Activated naive CD8-positive, alpha-beta T cell treated with anti-CD3 and anti-CD28 coated beads, Interleukin-2, amount 10 ng/mL, durations not matched to agents 7 days and 5 days (primary cell): ENCODE measurements at regions not wholly inside any gene's neighbourhood (a gene's known extent, or its start where the extent isn't known, plus 50 kb on each side); places are given as distances from the start of the nearest gene placed in this dataset.

Experiments used
- ATAC-seq: fragments of 150-1000 bp; cut with Tn5 transposase; one replicate; pipeline ENCODE4 v1.10.0; 2021; ENCODE audit warnings: low read depth, moderate library complexity
- POLR2A ChIA-PET: fragments of 350-600 bp; sonication (Branson Sonifier 250); formaldehyde crosslinking; loops from one replicate; lab custom pipeline; 2021; ENCODE audit warnings: antibody characterized with exemption; lab: Charles Lee
- DNase-seq: peaks from one replicate; pipeline ENCODE4 v3.0.0; 2021
- H3K27ac Mint-ChIP-seq: one replicate; pipeline ENCODE4 v1.8.0; 2022; ENCODE audit warnings: mild to moderate bottlenecking, mixed read lengths
- H3K27me3 Mint-ChIP-seq: one replicate; pipeline ENCODE4 v1.8.0; 2022; ENCODE audit warnings: mild to moderate bottlenecking, moderate library complexity, mixed read lengths
- H3K36me3 Mint-ChIP-seq: one replicate; pipeline ENCODE4 v1.8.0; 2021; ENCODE audit warnings: mild to moderate bottlenecking, mixed read lengths
- H3K4me1 Mint-ChIP-seq: one replicate; pipeline ENCODE4 v1.8.0; 2021; ENCODE audit warnings: mixed read lengths
- H3K4me3 Mint-ChIP-seq: one replicate; pipeline ENCODE4 v1.8.0; 2022; ENCODE audit warnings: mild to moderate bottlenecking, moderate library complexity, mixed read lengths
- H3K9me3 Mint-ChIP-seq: one replicate; pipeline ENCODE4 v1.8.0; 2021; ENCODE audit warnings: mixed read lengths

GRCh38 chr4:31275906-31276305 lies 555.7 kb downstream of the PCDH7 start:
- no peak for DNase-seq
- Mint-ChIP-seq H3K4me3 (no peak overlapping the region), H3K36me3 (no peaks in the 10 kb centered on the region), H3K27ac (no peak overlapping the region), H3K9me3 (no peaks in the 10 kb centered on the region), H3K4me1 (no peaks in the 10 kb centered on the region), H3K27me3 (no peaks in the 10 kb centered on the region)
- POLR2A ChIA-PET, result no interaction called here
- no peak for ATAC-seq

- POLR2A ChIA-PET, result no interaction called here
- H3K36me3 Mint-ChIP-seq, result no peaks in the 10 kb centered on the region
- H3K27me3 Mint-ChIP-seq, result no peaks in the 10 kb centered on the region
- ATAC-seq (no peak), DNase-seq (no peak)
- no peak overlapping the region for H3K4me3 Mint-ChIP-seq
- no peak overlapping the region for H3K27ac Mint-ChIP-seq
- H3K4me1 Mint-ChIP-seq, result no peaks in the 10 kb centered on the region
- no peaks in the 10 kb centered on the region for H3K9me3 Mint-ChIP-seq
Observed at GRCh38 chr4:31283679-31284078, 563.5 kb downstream of the PCDH7 start.

DNA sequence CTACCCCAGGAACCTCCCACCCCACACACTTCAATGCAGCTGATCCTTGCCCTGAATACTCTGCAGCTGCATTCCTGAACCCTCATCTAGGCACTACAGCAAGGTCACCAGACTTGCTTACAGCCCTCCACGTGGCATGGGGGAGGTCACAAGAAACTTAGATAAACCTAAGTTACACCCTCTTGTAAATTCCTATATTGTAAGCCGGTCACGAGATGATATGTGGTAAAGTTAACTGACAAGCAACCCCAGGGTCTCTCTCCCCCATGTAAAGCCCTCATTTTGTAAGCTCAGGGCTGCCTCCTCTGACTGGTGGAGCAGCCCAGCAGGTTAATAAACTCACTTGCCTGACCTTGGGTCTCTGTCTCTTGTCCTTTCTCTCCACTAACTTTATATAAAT lies 570.7 kb downstream of the PCDH7 start:
- ATAC-seq (no peak), DNase-seq (no peak)
- H3K36me3 Mint-ChIP-seq, result no peaks in the 10 kb centered on the region
- POLR2A ChIA-PET, result no interaction called here
- no peak overlapping the region for H3K4me3 Mint-ChIP-seq
- no peaks in the 10 kb centered on the region for H3K4me1 Mint-ChIP-seq
- no peak overlapping the region for H3K27ac Mint-ChIP-seq
- H3K9me3 Mint-ChIP-seq, result peaks cover 2% of the 10 kb centered on the region
- no peaks in the 10 kb centered on the region for H3K27me3 Mint-ChIP-seq

- no peaks in the 10 kb centered on the region for H3K27me3 Mint-ChIP-seq
- POLR2A ChIA-PET, result no interaction called here
- H3K9me3 Mint-ChIP-seq, result peaks cover 2% of the 10 kb centered on the region
- no peaks in the 10 kb centered on the region for H3K4me1 Mint-ChIP-seq
- H3K36me3 Mint-ChIP-seq, result no peaks in the 10 kb centered on the region
- DNase-seq (no peak), ATAC-seq (no peak)
- H3K27ac Mint-ChIP-seq, result no peak overlapping the region
- H3K4me3 Mint-ChIP-seq, result no peak overlapping the region
Observed at GRCh38 chr4:31291238-31291637, 571.1 kb downstream of the PCDH7 start.

- H3K27me3 Mint-ChIP-seq, result no peaks in the 10 kb centered on the region
- H3K27ac Mint-ChIP-seq, result no peak overlapping the region
- no peaks in the 10 kb centered on the region for H3K36me3 Mint-ChIP-seq
- POLR2A ChIA-PET, result no interaction called here
- no peak for DNase-seq
- H3K4me1 Mint-ChIP-seq, result no peaks in the 10 kb centered on the region
- peaks cover 2% of the 10 kb centered on the region for H3K9me3 Mint-ChIP-seq
- H3K4me3 Mint-ChIP-seq, result no peak overlapping the region
- no peak for ATAC-seq
Observed at GRCh38 chr4:31294655-31295480, 574.7 kb downstream of the PCDH7 start.

- H3K36me3 Mint-ChIP-seq, result no peaks in the 10 kb centered on the region
- DNase-seq, result no peak
- ATAC-seq, result no peak
- H3K9me3 Mint-ChIP-seq, result no peaks in the 10 kb centered on the region
- H3K4me3 Mint-ChIP-seq, result no peak overlapping the region
- POLR2A ChIA-PET, result no interaction called here
- H3K27ac Mint-ChIP-seq, result no peak overlapping the region
- H3K27me3 Mint-ChIP-seq, result no peaks in the 10 kb centered on the region
- H3K4me1 Mint-ChIP-seq, result no peaks in the 10 kb centered on the region
Observed at GRCh38 chr4:31298737-31299136, 578.6 kb downstream of the PCDH7 start.

DNA sequence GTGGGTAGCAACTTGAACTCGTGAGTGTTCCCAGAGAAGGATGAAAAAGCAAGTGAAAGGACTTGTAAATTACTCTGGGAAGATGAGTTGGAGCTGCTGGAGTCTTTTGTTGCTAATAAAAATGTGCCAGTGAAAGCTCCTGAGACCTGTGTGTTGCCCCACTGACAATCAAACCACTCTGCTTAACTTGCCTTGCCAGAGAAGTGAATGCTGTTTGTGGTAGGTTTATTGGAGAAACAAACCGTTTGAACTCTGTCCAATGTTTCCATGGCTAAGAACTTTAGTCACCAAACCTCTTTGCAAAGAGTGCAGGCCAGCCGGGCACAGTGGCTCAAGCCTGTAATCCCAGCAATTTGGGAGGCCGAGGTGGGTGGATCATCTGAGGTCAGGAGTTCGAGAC lies 586.9 kb downstream of the PCDH7 start:
- no peak for DNase-seq
- peaks cover 6% of the 10 kb centered on the region for H3K9me3 Mint-ChIP-seq
- H3K36me3 Mint-ChIP-seq, result no peaks in the 10 kb centered on the region
- H3K27ac Mint-ChIP-seq, result no peak overlapping the region
- POLR2A ChIA-PET, result no interaction called here
- ATAC-seq, result no peak
- no peaks in the 10 kb centered on the region for H3K4me1 Mint-ChIP-seq
- H3K4me3 Mint-ChIP-seq, result no peak overlapping the region
- H3K27me3 Mint-ChIP-seq, result no peaks in the 10 kb centered on the region

DNA sequence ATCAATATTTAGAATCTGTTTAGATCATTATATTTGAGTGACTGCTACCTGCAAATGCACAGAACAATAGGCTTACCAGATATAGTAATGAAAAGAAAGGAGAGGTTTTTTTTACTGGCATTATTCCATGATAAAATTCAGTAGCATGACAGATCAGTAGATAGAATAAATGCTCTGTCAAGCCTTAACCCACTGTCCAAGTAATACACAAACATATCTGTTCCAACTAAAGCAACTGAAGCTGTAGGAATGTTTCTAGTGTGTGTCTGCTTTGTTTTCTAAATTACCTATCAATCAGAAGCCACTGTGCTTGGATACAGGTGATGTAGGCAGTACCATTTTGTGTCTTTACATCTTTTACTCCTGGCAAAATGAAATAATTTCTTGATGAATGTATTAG lies 604.6 kb downstream of the PCDH7 start:
- H3K4me3 Mint-ChIP-seq, result no peak overlapping the region
- H3K27me3 Mint-ChIP-seq, result no peaks in the 10 kb centered on the region

DNA sequence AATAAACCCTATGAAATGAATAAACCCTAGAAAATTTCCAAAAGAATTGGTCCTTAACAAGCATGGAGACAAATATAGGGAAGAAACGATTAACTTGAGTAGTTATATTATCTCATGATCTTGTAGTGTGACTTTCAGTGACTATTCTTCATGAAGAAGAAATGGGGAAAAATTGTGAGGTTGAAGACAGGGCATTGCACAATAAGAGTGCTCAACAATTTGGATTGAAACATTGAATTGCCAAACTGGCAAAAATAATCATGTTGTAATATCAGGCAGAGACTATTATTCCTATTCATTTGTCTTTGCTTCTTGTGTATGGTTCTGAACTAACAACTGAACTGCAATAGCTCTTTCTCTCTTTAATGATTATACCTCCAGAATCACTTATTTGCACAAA lies 605.1 kb downstream of the PCDH7 start:
- no peak overlapping the region for H3K4me3 Mint-ChIP-seq
- H3K36me3 Mint-ChIP-seq, result no peaks in the 10 kb centered on the region
- H3K27ac Mint-ChIP-seq, result no peak overlapping the region
- DNase-seq (no peak), ATAC-seq (no peak)
- H3K27me3 Mint-ChIP-seq, result no peaks in the 10 kb centered on the region
- H3K9me3 Mint-ChIP-seq, result no peaks in the 10 kb centered on the region
- POLR2A ChIA-PET, result no interaction called here
- no peaks in the 10 kb centered on the region for H3K4me1 Mint-ChIP-seq

More for the DNA sequence above, 604.6 kb downstream of the PCDH7 start:
- Mint-ChIP-seq H3K36me3 (no peaks in the 10 kb centered on the region), H3K9me3 (no peaks in the 10 kb centered on the region), H3K4me1 (no peaks in the 10 kb centered on the region), H3K27ac (no peak overlapping the region)
- POLR2A ChIA-PET, result no interaction called here
- ATAC-seq, result no peak
- DNase-seq, result no peak

DNA sequence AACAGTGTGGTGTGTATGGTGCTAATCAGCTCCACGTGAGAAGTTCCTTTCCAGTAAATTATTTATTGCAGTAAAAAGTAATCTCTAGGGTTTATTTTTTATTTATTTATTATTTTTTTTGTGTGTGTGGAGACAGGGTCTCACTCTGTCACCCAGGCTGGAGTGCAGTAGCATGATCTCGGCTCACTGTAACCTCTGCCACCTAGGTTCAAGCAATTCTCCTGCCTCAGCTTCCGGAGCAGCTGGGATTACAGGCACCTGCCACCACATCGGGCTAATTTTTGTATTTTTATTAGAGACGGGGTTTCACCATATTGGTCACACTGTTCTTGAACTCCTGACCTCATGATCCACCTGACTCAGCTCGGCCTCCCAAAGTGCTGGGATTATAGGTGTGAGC lies 606.9 kb downstream of the PCDH7 start:
- no peaks in the 10 kb centered on the region for H3K36me3 Mint-ChIP-seq
- H3K9me3 Mint-ChIP-seq, result no peaks in the 10 kb centered on the region
- no peak for DNase-seq
- H3K4me1 Mint-ChIP-seq, result no peaks in the 10 kb centered on the region
- H3K27ac Mint-ChIP-seq, result no peak overlapping the region
- no peak for ATAC-seq
- H3K27me3 Mint-ChIP-seq, result no peaks in the 10 kb centered on the region
- H3K4me3 Mint-ChIP-seq, result no peak overlapping the region
- POLR2A ChIA-PET, result no interaction called here

- Mint-ChIP-seq H3K27me3 (no peaks in the 10 kb centered on the region), H3K4me1 (no peaks in the 10 kb centered on the region), H3K27ac (no peak overlapping the region), H3K4me3 (no peak overlapping the region), H3K9me3 (no peaks in the 10 kb centered on the region), H3K36me3 (no peaks in the 10 kb centered on the region)
- POLR2A ChIA-PET, result no interaction called here
- no peak for DNase-seq
- no peak for ATAC-seq
Observed at GRCh38 chr4:31328932-31329331, 608.8 kb downstream of the PCDH7 start.

GRCh38 chr4:31334086-31334910 lies 614.1 kb downstream of the PCDH7 start:
- POLR2A ChIA-PET, result no interaction called here
- DNase-seq, result no peak
- Mint-ChIP-seq H3K27ac (no peak overlapping the region), H3K4me3 (no peak overlapping the region), H3K27me3 (no peaks in the 10 kb centered on the region), H3K36me3 (no peaks in the 10 kb centered on the region), H3K4me1 (no peaks in the 10 kb centered on the region), H3K9me3 (peaks cover 2% of the 10 kb centered on the region)
- ATAC-seq, result no peak

- H3K27me3 Mint-ChIP-seq, result no peaks in the 10 kb centered on the region
- DNase-seq (no peak), ATAC-seq (no peak)
- H3K27ac Mint-ChIP-seq, result no peak overlapping the region
- no peaks in the 10 kb centered on the region for H3K4me1 Mint-ChIP-seq
- H3K9me3 Mint-ChIP-seq, result peaks cover 5% of the 10 kb centered on the region
- POLR2A ChIA-PET, result no interaction called here
- H3K36me3 Mint-ChIP-seq, result no peaks in the 10 kb centered on the region
- H3K4me3 Mint-ChIP-seq, result no peak overlapping the region
Observed at GRCh38 chr4:31338000-31338399, 617.8 kb downstream of the PCDH7 start.
